Uterus (tissue), 3 donors: ENCODE measurements at regions not wholly inside any gene's neighbourhood (a gene's known extent, or its start where the extent isn't known, plus 50 kb on each side); places are given as distances from the start of the nearest gene placed in this dataset.
"Not testable (repeated sequence)": the region's sequence is repeated elsewhere in the genome, so short reads cannot be mapped to it uniquely, and the experiment has no call there.

ENCODE experiments used
- DNase-seq, 2 donors: peaks; one replicate each; pipeline ENCODE4 v3.0.0-alpha.2; 2019 to 2020
- H3K27ac ChIP-seq, 2 donors: fragments of 200-600 bp; sonication (generic); 1 replicate in 1 of 2; 2 replicates in 1 of 2; pipeline ENCODE4 v1.5.1; 2016 to 2018
- H3K27me3 ChIP-seq, 2 donors: fragments of 200-600 bp; sonication (generic); one replicate each; pipeline ENCODE4 v1.5.1; 2018 to 2019; ENCODE audit warnings: control low read depth in 1 of 2
- H3K36me3 ChIP-seq, 2 donors: fragments of 200-600 bp; sonication (generic); one replicate each; pipeline ENCODE4 v1.5.1; 2019; ENCODE audit warnings: control low read depth in 1 of 2
- H3K4me1 ChIP-seq, 2 donors: fragments of 200-600 bp; sonication (generic); one replicate each; pipeline ENCODE4 v1.5.1; 2018 to 2019; ENCODE audit warnings: control low read depth in 1 of 2
- H3K4me3 ChIP-seq, 2 donors: fragments of 200-600 bp; sonication (generic); 1 replicate in 1 of 2; 2 replicates in 1 of 2; pipeline ENCODE4 v1.5.1; 2018 to 2019; ENCODE audit warnings: mild to moderate bottlenecking in 1 of 2
- H3K9me3 ChIP-seq, 2 donors: fragments of 200-600 bp; sonication (generic); one replicate each; pipeline ENCODE4 v1.5.1; 2019; ENCODE audit warnings: control low read depth in 1 of 2
- POLR2A ChIP-seq, 2 donors: fragments of 450-650 bp; IDR thresholded peaks; one replicate each; pipeline ENCODE4 v1.6.1; 2016; ENCODE audit warnings: antibody characterized with exemption in 2 of 2, mild to moderate bottlenecking in 1 of 2, moderate library complexity in 1 of 2
- intact Hi-C: fragments of 100-400 bp; cut with DNase I; formaldehyde crosslinking; loops from one replicate; pipeline ENCODE4 v1.15.1; 2023; ENCODE audit warnings: low total_unique reads
- TF ChIP-seq, protein P1 (sequence below), 4 experiments: fragments of 200-600 bp in 2 of 4; fragments of 450-650 bp in 2 of 4; sonication (generic) in 2 of 4; IDR thresholded peaks; one replicate each; pipeline ENCODE4 v1.5.1; 2016 to 2019; ENCODE audit warnings: antibody characterized with exemption in 4 of 4, mild to moderate bottlenecking in 2 of 4, moderate library complexity in 1 of 4
- donor health status: DM: yes; HTN: yes; CAD: no.

DNA sequence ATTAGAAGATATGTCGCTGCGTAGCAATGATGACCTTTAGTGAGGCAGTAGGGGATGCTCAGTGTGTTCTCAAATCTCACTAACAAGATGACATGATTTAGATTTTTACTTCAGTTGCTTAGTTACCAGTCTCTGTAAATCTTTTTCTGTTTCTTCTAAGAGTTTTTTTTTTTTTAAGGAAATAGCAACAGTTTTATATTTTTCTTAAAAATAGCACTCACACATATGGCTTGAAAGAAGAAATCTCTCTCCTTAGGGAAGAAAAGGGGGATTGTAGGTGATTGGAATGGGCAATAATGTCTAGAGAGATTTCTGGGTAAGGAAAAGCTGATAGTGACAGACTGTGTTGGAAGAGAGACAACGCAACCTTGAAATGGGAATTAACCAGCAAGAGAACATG is 524.6 kb upstream of the ARPP21 start:
- no peak for DNase-seq
- Histone ChIP-seq H3K4me1 (no peaks in the 10 kb centered on the region), H3K27me3 (no peaks in the 10 kb centered on the region), H3K9me3 (no peaks in the 10 kb centered on the region), H3K36me3 (no peaks in the 10 kb centered on the region), H3K27ac (no peak overlapping the region), H3K4me3 (no peak overlapping the region)
- TF ChIP-seq POLR2A (IDR thresholded peaks at IDR 0.05), result no peak
- TF ChIP-seq, protein P1, sequence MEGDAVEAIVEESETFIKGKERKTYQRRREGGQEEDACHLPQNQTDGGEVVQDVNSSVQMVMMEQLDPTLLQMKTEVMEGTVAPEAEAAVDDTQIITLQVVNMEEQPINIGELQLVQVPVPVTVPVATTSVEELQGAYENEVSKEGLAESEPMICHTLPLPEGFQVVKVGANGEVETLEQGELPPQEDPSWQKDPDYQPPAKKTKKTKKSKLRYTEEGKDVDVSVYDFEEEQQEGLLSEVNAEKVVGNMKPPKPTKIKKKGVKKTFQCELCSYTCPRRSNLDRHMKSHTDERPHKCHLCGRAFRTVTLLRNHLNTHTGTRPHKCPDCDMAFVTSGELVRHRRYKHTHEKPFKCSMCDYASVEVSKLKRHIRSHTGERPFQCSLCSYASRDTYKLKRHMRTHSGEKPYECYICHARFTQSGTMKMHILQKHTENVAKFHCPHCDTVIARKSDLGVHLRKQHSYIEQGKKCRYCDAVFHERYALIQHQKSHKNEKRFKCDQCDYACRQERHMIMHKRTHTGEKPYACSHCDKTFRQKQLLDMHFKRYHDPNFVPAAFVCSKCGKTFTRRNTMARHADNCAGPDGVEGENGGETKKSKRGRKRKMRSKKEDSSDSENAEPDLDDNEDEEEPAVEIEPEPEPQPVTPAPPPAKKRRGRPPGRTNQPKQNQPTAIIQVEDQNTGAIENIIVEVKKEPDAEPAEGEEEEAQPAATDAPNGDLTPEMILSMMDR (IDR thresholded peaks at IDR 0.05), result no peak
- intact Hi-C loops, result no loop called here

DNA sequence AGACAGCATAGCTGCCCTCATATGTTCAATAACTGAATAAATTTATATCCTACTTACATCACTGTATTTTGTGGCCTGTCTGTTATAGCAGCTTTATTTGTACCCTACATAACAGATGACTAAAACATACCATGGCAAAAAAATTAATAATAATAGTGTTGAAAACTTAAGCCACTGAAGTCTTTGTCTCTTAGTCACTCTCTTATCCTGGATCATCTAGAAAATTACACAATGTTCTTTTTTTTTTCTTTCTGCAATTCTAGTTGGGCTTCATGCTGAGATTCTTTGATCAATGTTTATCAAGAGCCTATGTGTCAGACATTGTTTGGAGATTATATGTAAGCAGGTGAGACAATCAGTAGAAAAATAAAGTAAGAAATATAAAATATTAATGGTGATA is 519.3 kb upstream of the ARPP21 start:
- no peaks in the 10 kb centered on the region for H3K9me3 ChIP-seq
- H3K36me3 ChIP-seq, result no peaks in the 10 kb centered on the region
- no peak overlapping the region for H3K27ac ChIP-seq
- DNase-seq, result no peak
- H3K4me3 ChIP-seq, result no peak overlapping the region
- H3K27me3 ChIP-seq, result no peaks in the 10 kb centered on the region
- no peaks in the 10 kb centered on the region for H3K4me1 ChIP-seq
- intact Hi-C loops, result no loop called here
- TF ChIP-seq, protein P1 (IDR thresholded peaks at IDR 0.05), result no peak
- TF ChIP-seq POLR2A (IDR thresholded peaks at IDR 0.05), result no peak

DNA sequence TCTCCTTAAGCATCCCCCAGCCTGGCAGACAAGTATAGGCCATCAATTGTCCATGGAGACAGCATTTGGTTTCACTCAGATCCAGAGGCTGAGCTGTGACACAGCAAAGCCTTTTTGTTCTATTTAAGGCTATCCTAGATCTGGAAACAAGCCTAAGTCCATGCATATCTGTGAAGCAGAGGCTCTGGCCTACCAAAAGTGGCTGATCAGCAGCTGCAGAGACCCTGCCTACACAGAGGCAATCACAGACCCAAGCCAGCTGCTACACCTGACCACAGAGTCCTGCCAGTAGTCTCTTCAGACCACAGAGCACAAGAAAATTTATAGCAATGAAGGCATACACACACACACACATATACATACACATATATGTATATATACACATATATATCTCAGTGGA is 501.7 kb upstream of the ARPP21 start:
- TF ChIP-seq, protein P1 (IDR thresholded peaks at IDR 0.05), result no peak
- TF ChIP-seq POLR2A (IDR thresholded peaks at IDR 0.05), result no peak

DNA sequence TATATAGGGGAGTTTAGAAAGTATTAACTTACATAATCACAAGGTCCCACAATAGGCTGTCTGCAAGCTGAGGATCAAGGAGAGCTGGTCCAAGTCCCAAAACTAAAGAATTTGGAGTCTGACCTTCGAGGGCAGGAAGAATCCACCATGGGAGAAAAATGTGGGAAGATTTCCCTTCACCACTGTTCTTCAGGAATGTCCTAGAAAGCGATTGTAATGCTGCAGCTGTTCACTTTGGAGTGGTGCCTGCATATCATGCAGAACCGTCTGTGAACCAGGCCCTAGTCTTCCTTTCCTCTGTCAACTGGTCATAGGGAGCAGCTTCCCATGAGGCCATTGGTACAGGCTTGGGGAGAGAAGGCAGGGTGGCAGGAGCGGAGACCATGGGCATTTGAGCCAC is 497.9 kb upstream of the ARPP21 start:
- intact Hi-C loops, result no loop called here
- Histone ChIP-seq H3K9me3 (no peaks in the 10 kb centered on the region), H3K36me3 (no peaks in the 10 kb centered on the region), H3K27ac (no peak overlapping the region), H3K4me3 (no peak overlapping the region), H3K4me1 (no peaks in the 10 kb centered on the region), H3K27me3 (no peaks in the 10 kb centered on the region)
- no peak for TF ChIP-seq POLR2A (IDR thresholded peaks at IDR 0.05)
- TF ChIP-seq, protein P1 (IDR thresholded peaks at IDR 0.05), result no peak
- no peak for DNase-seq

More for the DNA sequence above, 501.7 kb upstream of the ARPP21 start:
- H3K9me3 ChIP-seq, result no peaks in the 10 kb centered on the region
- H3K36me3 ChIP-seq, result no peaks in the 10 kb centered on the region
- DNase-seq, result no peak
- H3K27me3 ChIP-seq, result no peaks in the 10 kb centered on the region
- no peak overlapping the region for H3K4me3 ChIP-seq
- intact Hi-C loops, result no loop called here
- H3K4me1 ChIP-seq, result no peaks in the 10 kb centered on the region
- no peak overlapping the region for H3K27ac ChIP-seq

DNA sequence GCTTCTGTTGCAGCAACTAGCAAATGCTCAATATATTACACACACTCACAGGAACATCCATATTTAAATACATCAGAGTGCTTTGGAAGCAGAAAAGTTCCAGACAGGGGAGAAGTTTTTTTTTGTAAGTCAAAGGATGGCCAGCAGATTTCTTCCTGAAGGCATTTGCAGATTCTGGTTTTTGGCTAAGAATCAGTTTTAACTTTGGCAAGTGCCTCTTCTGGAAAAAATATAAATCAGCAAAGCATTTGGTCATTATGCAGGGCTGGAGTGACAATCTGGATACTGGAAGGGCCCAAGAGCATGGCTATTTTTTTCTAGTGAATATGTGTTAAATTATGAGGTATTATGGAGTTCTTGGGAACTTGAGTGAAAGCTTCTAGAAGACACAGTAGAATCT is 495.3 kb upstream of the ARPP21 start:
- no peaks in the 10 kb centered on the region for H3K27me3 ChIP-seq
- H3K36me3 ChIP-seq, result no peaks in the 10 kb centered on the region
- H3K4me3 ChIP-seq, result no peak overlapping the region
- intact Hi-C loops, result no loop called here
- TF ChIP-seq, protein P1 (IDR thresholded peaks at IDR 0.05), result no peak
- no peak for TF ChIP-seq POLR2A (IDR thresholded peaks at IDR 0.05)
- H3K27ac ChIP-seq, result no peak overlapping the region
- DNase-seq, result no peak
- no peaks in the 10 kb centered on the region for H3K9me3 ChIP-seq
- no peaks in the 10 kb centered on the region for H3K4me1 ChIP-seq

DNA sequence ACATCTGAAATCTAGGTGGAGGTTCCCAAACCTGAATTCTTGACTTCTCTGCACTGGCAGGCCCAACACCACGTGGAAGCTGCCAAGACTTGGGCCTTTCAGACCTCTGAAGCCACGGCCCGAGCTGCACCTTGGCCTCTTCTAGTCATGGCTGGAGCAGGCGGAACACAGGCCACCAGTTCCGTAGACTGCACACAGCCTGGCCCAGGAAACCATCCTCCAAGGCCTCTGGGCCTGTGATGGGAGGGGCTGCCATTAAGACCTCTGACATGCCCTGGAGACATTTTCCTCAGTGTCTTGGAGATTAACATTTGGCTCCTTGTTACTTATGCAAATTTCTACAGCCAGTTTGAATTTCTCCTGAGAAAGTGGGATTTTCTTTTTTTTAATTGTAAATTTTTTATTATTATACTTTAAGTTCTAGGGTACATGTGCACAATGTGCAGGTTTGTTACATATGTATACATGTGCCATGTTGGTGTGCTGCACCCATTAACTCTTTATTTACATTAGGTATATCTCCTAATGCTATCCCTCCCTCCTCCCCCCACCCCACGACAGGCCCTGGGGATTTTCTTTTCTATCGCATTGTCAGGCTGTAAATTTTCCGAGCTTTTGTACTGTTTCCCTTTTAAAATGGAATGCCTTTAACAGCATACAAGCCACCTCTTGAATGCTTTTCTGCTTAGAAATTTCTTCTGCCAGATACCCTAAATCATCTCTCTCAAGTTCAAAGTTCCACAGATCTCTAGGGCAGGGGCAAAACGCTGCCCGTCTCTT is 492.9 kb upstream of the ARPP21 start:
- intact Hi-C loops, H3K9me3 ChIP-seq, DNase-seq, H3K36me3 ChIP-seq, H3K4me1 ChIP-seq, H3K4me3 ChIP-seq, H3K27ac ChIP-seq, H3K27me3 ChIP-seq: not testable (repeated sequence)
